ENCODE measurements at regions not wholly inside any gene's neighbourhood (a gene's known extent, or its start where the extent isn't known, plus 50 kb on each side); places are given as distances from the start of the nearest gene placed in this dataset.
"Not testable (repeated sequence)": the region's sequence is repeated elsewhere in the genome, so short reads cannot be mapped to it uniquely, and the experiment has no call there.

GRCh38 chr3:72519946-72520604 lies 328.2 kb downstream of the SHQ1 start:
- no peak for ATAC-seq
- Mint-ChIP-seq H3K9me3 (no peaks in the 10 kb centered on the region), H3K36me3 (ENCODE audit: insufficient read depth) (no peaks in the 10 kb centered on the region), H3K27me3 (ENCODE audit: low read depth) (no peaks in the 10 kb centered on the region), H3K4me1 (ENCODE audit: low read depth) (peaks cover 33% of the 10 kb centered on the region), H3K4me3 (no peak overlapping the region)
- DNase-seq, result no peak

- peaks cover 25% of the 10 kb centered on the region for H3K4me1 Mint-ChIP-seq (ENCODE audit: low read depth)
- no peaks in the 10 kb centered on the region for H3K27me3 Mint-ChIP-seq (ENCODE audit: low read depth)
- DNase-seq, result no peak
- no peak for ATAC-seq
- H3K9me3 Mint-ChIP-seq, result no peaks in the 10 kb centered on the region
- H3K4me3 Mint-ChIP-seq, result no peak overlapping the region
- H3K36me3 Mint-ChIP-seq (ENCODE audit: insufficient read depth), result no peaks in the 10 kb centered on the region
Observed at GRCh38 chr3:72517921-72518424, 330.3 kb downstream of the SHQ1 start.

- no peaks in the 10 kb centered on the region for H3K27me3 Mint-ChIP-seq (ENCODE audit: low read depth)
- H3K9me3 Mint-ChIP-seq, result no peaks in the 10 kb centered on the region
- DNase-seq (no peak), ATAC-seq (no peak)
- H3K4me1 Mint-ChIP-seq (ENCODE audit: low read depth), result peaks cover 20% of the 10 kb centered on the region
- H3K36me3 Mint-ChIP-seq (ENCODE audit: insufficient read depth), result no peaks in the 10 kb centered on the region
- no peak overlapping the region for H3K4me3 Mint-ChIP-seq
Observed at GRCh38 chr3:72517336-72517735, 330.9 kb downstream of the SHQ1 start.

DNA sequence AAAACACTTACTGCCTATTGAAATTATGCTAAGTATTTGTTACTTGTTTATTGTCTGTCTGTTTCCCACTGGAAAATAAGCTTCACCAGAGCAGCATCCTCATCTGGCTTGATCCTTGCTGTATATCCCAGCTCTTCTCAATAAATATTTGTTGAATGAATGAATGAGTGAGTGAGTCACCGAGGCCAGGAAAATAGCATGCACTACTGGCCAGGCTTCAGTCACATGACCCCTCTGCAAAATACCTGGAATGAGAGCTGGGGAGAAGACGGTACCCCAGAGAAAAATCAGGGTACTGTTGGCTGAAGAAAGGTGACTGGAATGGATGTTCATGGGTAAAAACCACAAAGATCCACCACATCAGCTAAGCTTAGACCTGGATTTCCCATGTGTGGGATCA lies 331.9 kb downstream of the SHQ1 start:
- Mint-ChIP-seq H3K9me3 (no peaks in the 10 kb centered on the region), H3K4me3 (no peak overlapping the region), H3K36me3 (ENCODE audit: insufficient read depth) (no peaks in the 10 kb centered on the region), H3K4me1 (ENCODE audit: low read depth) (peaks cover 16% of the 10 kb centered on the region), H3K27me3 (ENCODE audit: low read depth) (no peaks in the 10 kb centered on the region)
- DNase-seq (no peak), ATAC-seq (no peak)

DNA sequence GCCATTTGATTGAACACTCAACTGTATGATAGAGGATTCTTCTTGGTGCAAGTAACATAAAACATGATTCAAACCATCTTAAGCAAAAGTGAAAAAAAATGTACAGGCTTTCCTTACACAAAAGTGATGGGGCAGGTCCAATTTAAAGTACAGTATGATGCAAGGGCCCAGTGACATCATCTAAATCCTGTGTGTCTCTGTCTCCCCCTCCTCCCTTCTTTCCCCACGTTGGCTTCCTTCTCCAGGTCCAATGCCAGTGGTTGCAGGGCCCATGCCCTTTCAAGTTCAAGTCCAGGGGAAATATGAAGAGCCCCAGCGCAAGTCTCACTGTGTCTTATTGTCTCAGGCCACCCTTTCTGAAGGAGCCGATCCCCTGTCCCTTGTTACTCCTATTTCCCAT lies 332.3 kb downstream of the SHQ1 start:
- no peak for DNase-seq
- Mint-ChIP-seq H3K27me3 (ENCODE audit: low read depth) (no peaks in the 10 kb centered on the region), H3K36me3 (ENCODE audit: insufficient read depth) (no peaks in the 10 kb centered on the region), H3K4me1 (ENCODE audit: low read depth) (peaks cover 12% of the 10 kb centered on the region), H3K4me3 (no peak overlapping the region), H3K9me3 (no peaks in the 10 kb centered on the region)
- ATAC-seq, result no peak

DNA sequence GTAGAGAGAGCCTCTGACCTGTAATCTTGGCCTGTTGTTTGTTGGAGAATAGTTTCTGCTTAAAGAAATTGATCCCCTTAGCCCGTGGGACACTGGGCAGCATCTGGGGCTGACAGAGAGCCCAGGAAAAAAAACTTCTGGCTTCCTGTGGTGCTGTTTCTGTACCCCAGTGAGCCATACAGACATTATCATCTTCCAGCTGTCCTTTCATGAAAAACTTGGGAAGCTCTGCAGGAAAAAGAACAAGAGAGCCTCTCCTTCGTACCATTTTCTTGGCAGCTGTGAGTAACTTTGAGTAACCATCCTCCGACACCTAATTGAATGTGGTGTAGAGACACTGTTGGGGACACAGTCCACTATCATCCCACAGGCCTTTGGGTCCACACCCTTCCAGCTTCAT lies 333.0 kb downstream of the SHQ1 start:
- DNase-seq (no peak), ATAC-seq (no peak)
- Mint-ChIP-seq H3K4me3 (no peak overlapping the region), H3K4me1 (ENCODE audit: low read depth) (peaks cover 5% of the 10 kb centered on the region), H3K9me3 (no peaks in the 10 kb centered on the region), H3K36me3 (ENCODE audit: insufficient read depth) (no peaks in the 10 kb centered on the region), H3K27me3 (ENCODE audit: low read depth) (no peaks in the 10 kb centered on the region)

DNA sequence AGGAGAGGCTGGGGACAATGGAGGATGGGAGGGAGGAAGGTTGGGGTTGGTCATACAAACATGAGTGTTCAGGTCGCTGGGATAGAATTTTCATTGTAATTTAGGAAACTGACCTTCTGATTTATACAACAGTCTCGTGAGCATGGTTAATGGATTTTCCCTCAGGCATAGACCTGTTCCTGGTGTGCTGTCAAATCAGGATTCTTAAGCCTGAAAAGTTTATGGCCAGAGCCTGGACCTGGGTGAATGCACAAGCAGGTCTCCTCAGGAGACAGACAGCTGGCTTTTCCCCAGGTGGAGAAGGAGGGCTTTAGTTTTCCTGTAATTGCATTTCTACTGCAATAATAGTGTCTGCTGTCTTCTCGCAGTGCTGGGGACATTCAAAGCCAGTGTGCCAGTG lies 338.0 kb downstream of the SHQ1 start:
- no peak for DNase-seq
- no peak for ATAC-seq
- H3K9me3 Mint-ChIP-seq, result no peaks in the 10 kb centered on the region
- H3K36me3 Mint-ChIP-seq (ENCODE audit: insufficient read depth), result no peaks in the 10 kb centered on the region
- no peaks in the 10 kb centered on the region for H3K4me1 Mint-ChIP-seq (ENCODE audit: low read depth)
- peaks cover 2% of the 10 kb centered on the region for H3K27me3 Mint-ChIP-seq (ENCODE audit: low read depth)
- H3K4me3 Mint-ChIP-seq, result no peak overlapping the region

DNA sequence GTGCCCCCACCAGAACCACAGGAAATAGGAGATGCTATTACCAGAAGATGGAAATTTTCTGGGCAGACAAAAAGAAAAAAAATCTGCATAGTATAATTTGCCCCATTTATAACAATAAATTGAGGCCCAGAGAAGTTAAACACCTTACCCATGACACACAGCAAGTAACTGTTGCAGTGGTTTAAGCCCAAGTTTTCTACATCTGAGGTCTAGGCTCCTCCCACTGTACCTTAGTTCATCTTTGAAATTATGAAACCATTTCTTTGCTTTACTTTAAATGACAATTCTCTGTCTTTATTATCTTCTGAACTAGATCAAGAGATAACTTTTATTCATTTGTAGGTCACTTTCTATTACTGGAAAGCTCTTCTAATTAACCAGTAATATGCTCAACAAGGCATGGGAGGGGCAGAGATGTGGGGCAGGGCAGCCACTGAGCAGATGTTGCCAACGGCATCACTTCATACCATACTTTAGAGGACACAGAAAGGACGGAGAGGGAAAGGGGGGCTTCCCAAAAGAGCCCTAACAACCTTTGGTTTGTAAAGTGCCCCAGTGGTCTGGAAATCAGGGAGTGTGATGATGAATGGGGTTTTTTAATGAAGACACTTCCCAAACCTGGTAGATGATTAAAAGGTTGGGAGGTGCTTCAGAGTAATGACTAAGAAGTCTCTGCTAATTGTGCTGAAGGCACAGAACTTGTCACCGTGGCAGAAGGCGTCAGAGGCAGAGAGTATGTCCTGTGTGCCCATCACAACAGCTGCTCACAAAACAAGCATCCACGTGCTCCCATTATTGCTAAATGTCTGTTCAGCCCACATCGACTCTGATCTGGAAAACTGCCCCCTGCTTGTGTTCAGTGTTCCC lies 342.5 kb downstream of the SHQ1 start:
- H3K9me3 Mint-ChIP-seq, result no peaks in the 10 kb centered on the region
- H3K27me3 Mint-ChIP-seq (ENCODE audit: low read depth), result peaks cover 2% of the 10 kb centered on the region
- H3K4me3 Mint-ChIP-seq, result no peak overlapping the region
- DNase-seq (no peak), ATAC-seq (peak; percentile 65 to 78)
- no peaks in the 10 kb centered on the region for H3K4me1 Mint-ChIP-seq (ENCODE audit: low read depth)
- H3K36me3 Mint-ChIP-seq (ENCODE audit: insufficient read depth), result no peaks in the 10 kb centered on the region

GRCh38 chr3:72497501-72497900 lies 350.7 kb downstream of the SHQ1 start:
- H3K36me3 Mint-ChIP-seq (ENCODE audit: insufficient read depth); DNase-seq; H3K27me3 Mint-ChIP-seq (ENCODE audit: low read depth); ATAC-seq; H3K9me3 Mint-ChIP-seq; H3K4me1 Mint-ChIP-seq (ENCODE audit: low read depth); H3K4me3 Mint-ChIP-seq: not testable (repeated sequence)

- H3K36me3 Mint-ChIP-seq (ENCODE audit: insufficient read depth), result no peaks in the 10 kb centered on the region
Observed at GRCh38 chr3:72496051-72496670, 352.1 kb downstream of the SHQ1 start.

DNA sequence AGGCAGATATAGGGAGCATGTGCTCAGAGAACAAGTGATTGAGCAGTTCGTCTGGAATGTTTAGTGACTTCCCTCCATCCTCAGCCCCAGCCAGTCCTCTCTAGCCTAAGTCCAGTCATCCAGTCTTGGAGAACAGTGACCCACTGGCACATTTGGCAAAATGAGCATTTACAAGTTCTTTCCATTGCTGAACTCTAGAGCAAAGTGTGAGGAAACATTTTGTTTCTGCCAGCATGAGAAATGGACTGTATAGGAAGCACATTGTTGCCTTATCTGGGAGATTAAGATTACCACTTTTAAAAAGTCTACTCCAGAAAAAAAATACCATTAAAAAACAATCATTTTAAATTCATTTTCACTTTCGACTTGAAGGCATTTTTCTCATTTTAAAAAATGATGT lies 353.6 kb downstream of the SHQ1 start:
- peaks cover 7% of the 10 kb centered on the region for H3K9me3 Mint-ChIP-seq
- H3K4me3 Mint-ChIP-seq, result no peak overlapping the region
- no peaks in the 10 kb centered on the region for H3K27me3 Mint-ChIP-seq (ENCODE audit: low read depth)
- DNase-seq (no peak), ATAC-seq (no peak)
- H3K36me3 Mint-ChIP-seq (ENCODE audit: insufficient read depth), result no peaks in the 10 kb centered on the region
- no peaks in the 10 kb centered on the region for H3K4me1 Mint-ChIP-seq (ENCODE audit: low read depth)

More at GRCh38 chr3:72496051-72496670, 352.1 kb downstream of the SHQ1 start:
- Mint-ChIP-seq H3K4me3 (no peak overlapping the region), H3K4me1 (ENCODE audit: low read depth) (no peaks in the 10 kb centered on the region), H3K27me3 (ENCODE audit: low read depth) (no peaks in the 10 kb centered on the region), H3K9me3 (peaks cover 7% of the 10 kb centered on the region)
- ATAC-seq, result no peak
- no peak for DNase-seq

DNA sequence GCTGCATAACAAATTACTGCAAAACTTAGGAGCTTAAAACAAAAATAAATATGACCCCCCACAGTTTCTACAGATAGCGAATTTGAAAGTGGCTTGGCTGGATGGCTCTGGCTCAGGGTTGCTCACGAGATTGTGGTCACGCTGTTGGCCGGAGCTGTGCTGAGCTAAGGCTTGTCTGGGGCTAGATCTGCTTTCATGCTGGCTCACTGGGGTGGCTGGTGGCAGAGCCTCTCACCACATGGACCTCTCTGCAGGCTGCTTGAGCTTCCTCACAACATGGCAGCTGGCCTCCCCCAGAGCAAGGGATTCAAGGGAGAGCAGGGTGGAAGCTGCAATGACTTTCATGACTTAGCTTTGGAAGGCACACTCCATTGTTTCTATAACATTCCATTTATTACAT lies 354.1 kb downstream of the SHQ1 start:
- Mint-ChIP-seq H3K36me3 (ENCODE audit: insufficient read depth) (no peaks in the 10 kb centered on the region), H3K27me3 (ENCODE audit: low read depth) (no peaks in the 10 kb centered on the region), H3K4me1 (ENCODE audit: low read depth) (no peaks in the 10 kb centered on the region), H3K4me3 (no peak overlapping the region), H3K9me3 (peaks cover 7% of the 10 kb centered on the region)
- ATAC-seq (no peak), DNase-seq (no peak)

GRCh38 chr3:72492240-72492639 lies 356.0 kb downstream of the SHQ1 start:
- Mint-ChIP-seq H3K4me3 (no peak overlapping the region), H3K4me1 (ENCODE audit: low read depth) (peaks cover 10% of the 10 kb centered on the region), H3K36me3 (ENCODE audit: insufficient read depth) (no peaks in the 10 kb centered on the region), H3K9me3 (peaks cover 7% of the 10 kb centered on the region), H3K27me3 (ENCODE audit: low read depth) (no peaks in the 10 kb centered on the region)
- ATAC-seq (no peak), DNase-seq (no peak)

DNA sequence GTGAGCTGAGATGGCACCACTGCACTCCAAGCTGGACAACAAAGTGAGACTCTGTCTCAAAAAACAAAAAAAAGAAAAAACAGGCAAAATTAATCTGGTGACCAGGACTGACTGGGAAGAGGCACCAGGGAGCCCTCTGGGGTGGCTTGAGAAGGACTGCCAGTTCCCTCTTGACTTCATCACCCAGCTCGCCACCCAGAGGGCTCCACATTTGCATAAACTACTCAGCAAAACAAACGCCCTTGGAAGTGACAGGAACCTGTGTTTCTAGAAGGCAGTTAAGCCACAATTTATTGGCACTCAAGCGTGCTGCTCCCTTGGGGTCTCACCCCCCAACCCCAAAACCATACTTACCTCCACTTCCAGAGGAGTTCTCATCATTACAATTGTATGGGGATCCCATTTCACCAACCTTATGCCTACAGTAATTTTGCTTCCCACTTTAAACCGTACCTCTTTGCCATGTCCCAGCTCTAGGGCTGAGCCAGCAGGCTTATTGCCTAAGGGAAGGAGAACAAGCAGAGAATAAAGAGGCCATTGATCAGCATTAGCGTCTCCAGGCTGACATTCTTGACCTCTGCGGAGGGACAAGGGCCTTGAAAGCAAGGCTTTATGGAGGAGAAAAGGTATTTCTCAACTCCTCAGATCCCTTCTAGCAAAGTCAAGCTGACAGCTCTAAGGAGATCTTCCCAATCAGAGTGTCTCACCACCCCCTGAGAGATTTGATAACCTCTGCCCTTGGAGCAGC lies 357.4 kb downstream of the SHQ1 start:
- no peak for DNase-seq
- Mint-ChIP-seq H3K9me3 (peaks cover 7% of the 10 kb centered on the region), H3K36me3 (ENCODE audit: insufficient read depth) (peaks cover 2% of the 10 kb centered on the region), H3K4me1 (ENCODE audit: low read depth) (peaks cover 18% of the 10 kb centered on the region), H3K27me3 (ENCODE audit: low read depth) (no peaks in the 10 kb centered on the region), H3K4me3 (no peak overlapping the region)
- ATAC-seq, result no peak

Measured in activated T-cell treated with anti-CD3 and anti-CD28 coated beads, Interleukin-2, amount 50 U/mL, for 4 hours (primary cell).